GM23248 (cell line): ENCODE measurements at regions not wholly inside any gene's neighbourhood (a gene's known extent, or its start where the extent isn't known, plus 50 kb on each side); places are given as distances from the start of the nearest gene placed in this dataset.
A peak's percentile ranks its signal among the peaks of the same experiment; 100 is the strongest.

Experiments used
- DNase-seq: peaks from one replicate; pipeline ENCODE4 v3.0.0-alpha.2; 2015
- H2AFZ ChIP-seq: fragments of 200-600 bp; sonication (generic); 2 replicates; pipeline ENCODE4 v1.6.1; 2016; ENCODE audit warnings: antibody characterized with exemption
- H3F3A ChIP-seq: fragments of 200-600 bp; sonication (generic); 2 replicates; pipeline ENCODE4 v1.6.1; 2016; ENCODE audit warnings: mild to moderate bottlenecking, antibody characterized with exemption, mixed run types; ENCODE audit not compliant: insufficient read depth
- H3K27ac ChIP-seq: fragments of 200-600 bp; sonication (generic); 2 replicates; pipeline ENCODE4 v1.5.1; 2016; ENCODE audit warnings: mild to moderate bottlenecking
- H3K27me3 ChIP-seq: fragments of 200-600 bp; sonication (generic); replicated peaks from 2 replicates; pipeline ENCODE4 v1.6.1; 2016; ENCODE audit warnings: mild to moderate bottlenecking; ENCODE audit not compliant: insufficient read depth
- H3K36me3 ChIP-seq: fragments of 200-600 bp; sonication (generic); 2 replicates; pipeline ENCODE4 v1.6.1; 2016; ENCODE audit warnings: low read depth, mild to moderate bottlenecking
- H3K4me1 ChIP-seq: fragments of 200-600 bp; sonication (generic); 2 replicates; pipeline ENCODE4 v1.6.1; 2016; ENCODE audit warnings: mild to moderate bottlenecking; ENCODE audit not compliant: insufficient read depth
- H3K4me2 ChIP-seq: fragments of 200-600 bp; sonication (generic); one replicate; pipeline ENCODE4 v1.6.1; 2016; ENCODE audit warnings: mild to moderate bottlenecking; ENCODE audit not compliant: unreplicated experiment
- H3K4me3 ChIP-seq: fragments of 200-600 bp; sonication (generic); 2 replicates; pipeline ENCODE4 v1.5.1; 2016; ENCODE audit warnings: mild to moderate bottlenecking
- H3K79me2 ChIP-seq: fragments of 200-600 bp; sonication (generic); 2 replicates; pipeline ENCODE4 v1.6.1; 2016; ENCODE audit warnings: mild to moderate bottlenecking; ENCODE audit not compliant: insufficient read depth
- H3K9ac ChIP-seq: fragments of 200-600 bp; sonication (generic); 2 replicates; pipeline ENCODE4 v1.6.1; 2016; ENCODE audit warnings: mild to moderate bottlenecking
- H3K9me2 ChIP-seq: fragments of 200-600 bp; sonication (generic); 2 replicates; pipeline ENCODE4 v1.6.1; 2016; ENCODE audit warnings: mixed run types, mild to moderate bottlenecking, moderate library complexity; ENCODE audit not compliant: insufficient read depth
- H3K9me3 ChIP-seq: fragments of 200-600 bp; sonication (generic); one replicate; pipeline ENCODE4 v1.6.1; 2017; ENCODE audit warnings: low read depth
- H4K20me1 ChIP-seq: fragments of 200-600 bp; sonication (generic); 2 replicates; pipeline ENCODE4 v1.6.0; 2016; ENCODE audit not compliant: insufficient read depth
- EZH2 ChIP-seq: fragments of 200-600 bp; sonication (generic); IDR thresholded peaks from 2 replicates; pipeline ENCODE4 v1.6.1; 2018; ENCODE audit warnings: antibody characterized with exemption, mild to moderate bottlenecking; ENCODE audit not compliant: insufficient read depth, poor library complexity, severe bottlenecking
- EZH2phosphoT487 ChIP-seq: fragments of 200-600 bp; sonication (generic); IDR thresholded peaks from 2 replicates; pipeline ENCODE4 v1.6.1; 2018; ENCODE audit warnings: antibody characterized with exemption, moderate library complexity, mild to moderate bottlenecking, low read depth; ENCODE audit not compliant: insufficient read depth
- WGBS, 2 experiments: methylation state at CpG; one replicate each; pipeline ENCODE4 v1.1.6; 2015 to 2017; ENCODE audit warnings: low lambda C conversion rate in 2 of 2, low coverage in 1 of 2; ENCODE audit errors: missing lambda C conversion rate in 2 of 2; 5-methylcytosine and 5-hydroxymethylcytosine counted together
- in situ Hi-C: fragments of 300-500 bp; cut with MboI; formaldehyde crosslinking; loops from 2 replicates; pipeline ENCODE4 v1.15.0; 2020

GRCh38 chr9:107423540-107423939 lies 66.0 kb downstream of the KLF4 start:
- Histone ChIP-seq H3K27ac (no peak overlapping the region), H2AFZ (no peak overlapping the region), H3K4me3 (no peak overlapping the region), H3K36me3 (no peaks in the 10 kb centered on the region), H3K27me3 (no peaks in the 10 kb centered on the region; the same call in 1 of the 2 replicates), H4K20me1 (no peaks in the 10 kb centered on the region), H3F3A (no peaks in the 10 kb centered on the region), H3K9me2 (no peaks in the 10 kb centered on the region), H3K9ac (no peak overlapping the region), H3K4me2 (no peak overlapping the region), H3K4me1 (no peaks in the 10 kb centered on the region), H3K9me3 (no peaks in the 10 kb centered on the region), H3K79me2 (no peaks in the 10 kb centered on the region)
- WGBS, 2 experiments: 94 to 96% methylated on average over 6 of the region's 6 CpGs
- DNase-seq: no peak
- TF ChIP-seq EZH2phosphoT487 (no peak), EZH2 (no peak)
- in situ Hi-C loops: loop anchor here (10.0 kb wide), 1 partner anchor 61 kb away; the partner anchor contains the start of gene KLF4

GRCh38 chr9:107422189-107423185 lies 67.1 kb downstream of the KLF4 start:
- DNase-seq: peak; percentile 85
- H3K27me3 ChIP-seq: no peaks in the 10 kb centered on the region; the same call in 1 of the 2 replicates
- H2AFZ ChIP-seq: no peak overlapping the region
- no peaks in the 10 kb centered on the region for H3K79me2 ChIP-seq
- no peak overlapping the region for H3K4me3 ChIP-seq
- no peaks in the 10 kb centered on the region for H3K9me3 ChIP-seq
- in situ Hi-C loops: loop anchor here (10.0 kb wide), 1 partner anchor 62 kb away; the partner anchor contains the start of gene KLF4
- H3K9ac ChIP-seq: no peak overlapping the region
- no peaks in the 10 kb centered on the region for H3F3A ChIP-seq
- 32 to 35% methylated on average over 9 of the region's 9 CpGs for WGBS, 2 experiments
- no peak overlapping the region for H3K27ac ChIP-seq
- H3K9me2 ChIP-seq: no peaks in the 10 kb centered on the region
- H3K4me1 ChIP-seq: no peaks in the 10 kb centered on the region
- H4K20me1 ChIP-seq: no peaks in the 10 kb centered on the region
- H3K36me3 ChIP-seq: no peaks in the 10 kb centered on the region
- H3K4me2 ChIP-seq: no peak overlapping the region
- no peak for TF ChIP-seq EZH2phosphoT487
- no peak for TF ChIP-seq EZH2

DNA sequence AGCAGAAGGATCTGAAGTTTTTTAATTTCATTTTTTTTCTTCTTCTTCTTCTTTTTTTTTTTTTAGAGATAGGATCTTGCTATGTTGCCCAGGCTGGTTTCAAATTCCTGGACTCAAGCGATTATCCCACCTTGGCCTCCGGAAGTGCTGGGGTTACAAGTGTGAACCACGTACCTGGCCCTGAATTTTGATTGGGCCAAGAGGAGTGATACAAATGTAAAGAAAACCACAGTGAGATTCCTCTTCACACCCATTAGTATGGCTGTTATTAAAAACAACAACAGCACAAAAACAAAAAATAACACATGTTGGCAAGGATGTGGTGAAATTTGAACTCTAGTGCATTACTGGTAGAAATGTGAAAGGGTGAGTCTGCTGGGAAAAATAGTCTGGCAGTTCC lies 79.1 kb downstream of the KLF4 start:
- Histone ChIP-seq H3K9ac (no peak overlapping the region), H3F3A (no peaks in the 10 kb centered on the region), H3K36me3 (no peaks in the 10 kb centered on the region), H3K27me3 (peaks cover 6% of the 10 kb centered on the region; the same call in 1 of the 2 replicates), H3K27ac (no peak overlapping the region), H3K4me1 (no peaks in the 10 kb centered on the region), H2AFZ (no peak overlapping the region), H3K4me2 (no peak overlapping the region), H3K4me3 (no peak overlapping the region), H3K79me2 (no peaks in the 10 kb centered on the region), H3K9me3 (no peaks in the 10 kb centered on the region), H4K20me1 (no peaks in the 10 kb centered on the region), H3K9me2 (no peaks in the 10 kb centered on the region)
- no peak for DNase-seq
- WGBS, 2 experiments: 75 to 77% methylated on average over 3 of the region's 3 CpGs
- TF ChIP-seq EZH2phosphoT487 (no peak), EZH2 (no peak)
- in situ Hi-C loops: no loop called here

DNA sequence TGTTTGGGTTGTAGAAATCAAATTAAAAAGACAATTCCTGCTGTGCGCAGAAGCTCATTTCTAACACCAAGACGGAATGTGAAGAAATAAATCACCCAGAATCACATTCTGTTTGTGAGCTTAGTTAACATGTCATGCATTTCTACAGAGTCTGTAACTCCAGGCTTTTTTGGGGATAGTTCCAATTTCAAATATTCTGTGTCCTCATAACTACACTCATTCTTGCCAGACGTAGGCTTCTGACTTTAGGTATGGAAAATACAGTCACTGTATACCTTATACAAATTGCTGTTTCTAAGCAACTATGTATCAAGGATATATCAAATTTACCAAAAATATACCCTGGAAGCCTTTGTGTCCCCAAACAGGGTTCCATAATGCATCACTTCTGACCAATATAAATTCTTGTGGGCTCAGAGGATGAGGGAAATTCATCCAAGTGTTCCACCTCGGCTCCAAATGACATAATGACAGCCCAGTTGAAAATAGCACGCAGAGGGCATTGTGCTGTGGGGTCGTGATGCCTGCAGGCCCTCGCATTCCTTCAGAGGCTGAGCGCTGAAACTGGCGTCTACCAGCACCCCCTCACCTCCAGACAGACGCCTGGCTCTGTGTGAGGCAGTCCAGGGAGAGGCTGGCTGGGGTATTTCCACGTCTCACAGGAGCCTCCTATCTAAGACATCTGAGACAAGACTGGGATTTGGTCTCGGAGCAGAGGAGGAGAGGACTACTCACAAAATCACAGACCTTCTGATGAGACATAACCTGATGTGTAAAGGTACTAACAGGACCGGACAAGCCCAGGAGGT lies 79.8 kb downstream of the KLF4 start:
- no peak overlapping the region for H3K9ac ChIP-seq
- no peaks in the 10 kb centered on the region for H4K20me1 ChIP-seq
- WGBS, 2 experiments: 59 to 60% methylated on average over 13 of the region's 13 CpGs
- DNase-seq: no peak
- TF ChIP-seq EZH2phosphoT487: no peak
- no peak for TF ChIP-seq EZH2
- in situ Hi-C loops: no loop called here
- no peaks in the 10 kb centered on the region for H3K4me1 ChIP-seq
- no peaks in the 10 kb centered on the region for H3K9me2 ChIP-seq
- H3K79me2 ChIP-seq: no peaks in the 10 kb centered on the region
- H2AFZ ChIP-seq: no peak overlapping the region
- H3F3A ChIP-seq: no peaks in the 10 kb centered on the region
- H3K27me3 ChIP-seq: peaks cover 6% of the 10 kb centered on the region; the same call in 1 of the 2 replicates
- H3K36me3 ChIP-seq: no peaks in the 10 kb centered on the region
- H3K27ac ChIP-seq: no peak overlapping the region
- H3K4me2 ChIP-seq: no peak overlapping the region
- H3K9me3 ChIP-seq: no peaks in the 10 kb centered on the region
- H3K4me3 ChIP-seq: no peak overlapping the region
